GM13976 (cell line): ENCODE measurements at regions not wholly inside any gene's neighbourhood (a gene's known extent, or its start where the extent isn't known, plus 50 kb on each side); places are given as distances from the start of the nearest gene placed in this dataset.

ENCODE experiments used
- DNase-seq: peaks from one replicate; pipeline ENCODE4 v3.0.0; 2012; ENCODE audit warnings: low spot score
- in situ Hi-C: fragments of 300-500 bp; cut with MboI; formaldehyde crosslinking; loops from one replicate; pipeline ENCODE4 v1.12.0; 2022; ENCODE audit warnings: low sequenced_read_pairs, mixed read lengths, inconsistent platforms; ENCODE audit not compliant: unreplicated experiment
- TF ChIP-seq, protein P1 (sequence below): IDR thresholded peaks from 2 replicates; pipeline ENCODE4 v1.5.1; 2012; ENCODE audit warnings: borderline replicate concordance, mild to moderate bottlenecking; ENCODE audit not compliant: insufficient read depth; ENCODE audit errors: extremely low read depth, missing control alignments, control extremely low read depth

DNA sequence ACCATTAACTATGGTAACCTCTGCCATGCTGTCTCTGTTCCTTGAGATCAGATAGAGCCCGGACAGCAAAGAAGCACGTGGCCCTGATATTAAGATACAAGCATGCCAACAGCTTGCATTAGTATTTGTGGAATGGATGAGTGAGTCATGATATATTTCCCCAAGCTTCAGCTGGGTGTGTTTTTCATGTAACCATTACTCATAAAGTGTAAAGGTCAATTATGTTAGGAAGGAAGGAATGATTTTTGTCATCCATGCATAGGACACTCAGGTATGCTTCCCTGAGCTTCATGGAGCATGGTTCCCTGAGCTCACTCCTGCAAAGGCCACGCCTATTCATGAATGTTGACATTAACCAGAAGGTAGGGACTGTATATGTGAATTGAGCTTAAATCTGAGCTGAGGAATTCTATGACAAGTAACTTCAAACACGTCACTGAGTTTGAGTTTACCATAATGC, 74.6 kb downstream of the ARL4C start:
- TF ChIP-seq, protein P1, sequence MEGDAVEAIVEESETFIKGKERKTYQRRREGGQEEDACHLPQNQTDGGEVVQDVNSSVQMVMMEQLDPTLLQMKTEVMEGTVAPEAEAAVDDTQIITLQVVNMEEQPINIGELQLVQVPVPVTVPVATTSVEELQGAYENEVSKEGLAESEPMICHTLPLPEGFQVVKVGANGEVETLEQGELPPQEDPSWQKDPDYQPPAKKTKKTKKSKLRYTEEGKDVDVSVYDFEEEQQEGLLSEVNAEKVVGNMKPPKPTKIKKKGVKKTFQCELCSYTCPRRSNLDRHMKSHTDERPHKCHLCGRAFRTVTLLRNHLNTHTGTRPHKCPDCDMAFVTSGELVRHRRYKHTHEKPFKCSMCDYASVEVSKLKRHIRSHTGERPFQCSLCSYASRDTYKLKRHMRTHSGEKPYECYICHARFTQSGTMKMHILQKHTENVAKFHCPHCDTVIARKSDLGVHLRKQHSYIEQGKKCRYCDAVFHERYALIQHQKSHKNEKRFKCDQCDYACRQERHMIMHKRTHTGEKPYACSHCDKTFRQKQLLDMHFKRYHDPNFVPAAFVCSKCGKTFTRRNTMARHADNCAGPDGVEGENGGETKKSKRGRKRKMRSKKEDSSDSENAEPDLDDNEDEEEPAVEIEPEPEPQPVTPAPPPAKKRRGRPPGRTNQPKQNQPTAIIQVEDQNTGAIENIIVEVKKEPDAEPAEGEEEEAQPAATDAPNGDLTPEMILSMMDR, result no peak
- no peak for DNase-seq
- in situ Hi-C loops, result no loop called here

DNA sequence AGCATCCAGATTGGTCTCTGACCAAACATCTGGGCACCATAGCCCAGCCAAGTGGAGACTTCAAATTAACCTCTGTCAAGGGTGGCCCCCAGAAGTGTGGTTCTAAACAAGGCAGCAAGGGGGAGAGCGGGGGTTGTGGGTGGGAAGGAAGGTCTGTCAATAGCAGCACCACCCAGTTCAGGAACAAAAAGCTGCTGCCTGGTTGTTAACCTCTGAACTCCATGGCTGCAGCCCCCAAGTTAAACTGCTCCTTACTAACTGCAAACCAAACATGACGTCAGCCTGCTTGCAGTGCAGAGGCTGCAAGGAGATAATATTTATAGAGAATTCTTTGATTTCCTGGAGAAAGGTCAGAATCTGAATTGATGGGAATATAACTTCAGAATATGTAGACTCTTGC, 76.5 kb downstream of the ARL4C start:
- TF ChIP-seq, protein P1, result no peak
- in situ Hi-C loops, result no loop called here
- no peak for DNase-seq

DNA sequence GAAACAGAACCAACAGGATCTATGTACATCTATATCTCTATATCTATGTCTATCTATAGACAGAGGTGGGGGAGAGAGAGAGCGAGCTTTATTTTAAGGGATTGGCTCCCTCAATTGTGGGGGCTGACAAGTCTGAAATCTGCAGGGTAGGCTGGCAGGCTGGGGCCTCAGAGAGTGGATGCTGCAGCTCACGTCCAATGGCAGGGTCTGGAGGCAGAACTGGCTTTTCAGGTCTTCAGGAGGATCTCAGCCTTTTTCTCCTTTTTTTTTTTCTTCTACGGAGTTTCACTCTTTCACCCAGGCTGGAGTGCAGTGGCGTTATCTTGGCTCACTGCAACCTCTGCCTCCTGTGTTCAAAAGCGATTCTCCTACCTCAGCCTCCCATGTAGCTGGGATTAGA, 77.2 kb downstream of the ARL4C start:
- in situ Hi-C loops, result no loop called here
- no peak for DNase-seq
- TF ChIP-seq, protein P1, result no peak

DNA sequence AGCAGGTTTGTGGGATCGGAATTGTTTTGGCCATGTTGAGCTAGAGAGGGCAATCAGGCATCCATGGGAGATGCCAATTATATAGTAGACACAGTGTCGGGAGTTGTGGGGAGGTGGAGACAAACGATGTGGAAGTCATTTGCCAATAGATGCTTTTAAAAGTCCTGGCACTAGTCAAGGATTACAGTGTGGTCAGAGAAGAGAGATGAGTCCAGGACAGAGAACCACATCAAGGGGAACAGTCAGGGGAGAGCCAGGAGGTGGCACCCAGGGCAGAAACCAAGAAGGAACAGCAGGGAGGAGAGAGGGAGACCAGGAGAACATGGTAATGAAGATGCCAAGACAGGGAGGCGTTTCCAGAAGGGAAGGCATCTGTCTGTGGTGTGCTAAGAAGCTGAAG, 81.2 kb downstream of the ARL4C start:
- in situ Hi-C loops, result no loop called here
- TF ChIP-seq, protein P1, result no peak
- DNase-seq, result no peak

DNA sequence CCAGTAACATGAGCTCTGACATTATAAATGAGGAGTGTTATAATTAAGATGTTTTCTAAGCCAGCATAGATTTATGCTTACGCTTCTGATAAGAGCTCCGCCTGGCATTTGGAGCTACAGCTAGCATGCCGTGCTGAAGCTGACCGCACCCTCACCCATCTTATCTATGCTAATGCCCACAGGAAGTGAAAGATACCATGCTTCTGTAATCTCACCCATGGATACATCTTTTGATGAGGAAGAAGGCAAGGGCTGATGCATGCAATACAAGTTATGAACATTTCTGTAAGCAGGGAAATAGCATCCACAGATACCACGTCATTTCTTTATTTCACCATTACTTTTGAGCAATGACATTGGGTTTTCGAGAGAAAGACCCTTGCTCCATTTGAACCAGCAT, 82.3 kb downstream of the ARL4C start:
- TF ChIP-seq, protein P1, result no peak
- in situ Hi-C loops, result no loop called here
- no peak for DNase-seq

DNA sequence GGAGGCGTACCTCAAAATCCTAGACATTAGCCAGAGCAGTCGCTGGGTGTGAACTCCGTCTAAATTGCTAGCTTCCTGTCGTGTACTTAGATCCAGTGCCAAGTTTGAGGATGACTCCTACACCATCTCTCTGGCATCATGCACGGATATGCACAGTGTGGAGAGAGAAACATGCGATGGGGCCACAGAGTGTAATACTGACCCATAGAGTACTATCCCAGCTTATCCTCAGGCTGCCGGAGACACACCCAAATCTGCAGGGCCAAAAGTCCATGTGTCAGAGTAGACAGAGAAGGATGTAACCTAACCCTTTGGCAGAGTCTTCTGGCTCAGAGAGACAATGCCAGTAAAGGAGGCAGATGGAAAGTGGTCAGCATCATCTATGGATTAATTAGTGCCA, 84.2 kb downstream of the ARL4C start:
- TF ChIP-seq, protein P1, result no peak
- in situ Hi-C loops, result no loop called here
- no peak for DNase-seq

DNA sequence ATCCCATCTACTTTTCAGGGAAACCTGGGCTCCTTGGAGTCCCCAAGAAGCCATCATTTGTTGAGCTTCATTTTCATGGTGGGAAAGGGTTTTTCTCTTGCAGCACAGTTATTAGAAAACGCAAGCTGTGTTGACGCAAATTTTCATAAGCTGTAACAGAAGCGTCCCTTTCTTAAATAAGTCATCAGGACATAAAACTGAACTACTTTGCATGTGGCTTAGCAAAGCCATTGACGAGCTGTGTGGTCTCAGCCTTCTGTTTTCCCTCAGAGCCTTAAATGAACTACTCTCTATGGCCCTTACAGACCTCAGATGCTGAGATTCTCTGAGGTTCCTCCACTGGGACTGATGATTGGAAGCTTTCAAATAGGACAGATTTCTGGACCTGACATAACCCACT, 85.1 kb downstream of the ARL4C start:
- TF ChIP-seq, protein P1, result no peak
- DNase-seq, result peak; percentile 49
- in situ Hi-C loops, result no loop called here
